OCI-LY7 (cell line): ENCODE measurements at regions not wholly inside any gene's neighbourhood (a gene's known extent, or its start where the extent isn't known, plus 50 kb on each side); places are given as distances from the start of the nearest gene placed in this dataset.

Experiments used
- BruUV-seq: library from RNA; stranded (reverse); fragments of 400-500 nt; replicated peaks from 2 replicates; lab custom pipeline; 2021; lab: Mats Ljungman, UMichigan
- CTCF ChIA-PET: fragments of 300-600 bp; sonication (Branson Sonifier 250); formaldehyde crosslinking; loops from one replicate; lab custom pipeline; 2022; ENCODE audit warnings: antibody characterized with exemption; ENCODE audit not compliant: unreplicated experiment; lab: Charles Lee
- POLR2A ChIA-PET: fragments of 300-600 bp; sonication (Branson Sonifier 250); formaldehyde crosslinking; loops from one replicate; lab custom pipeline; 2022; ENCODE audit warnings: antibody characterized with exemption; lab: Charles Lee
- DNase-seq: peaks from one replicate; pipeline ENCODE4 v3.0.0-alpha.2; 2015; ENCODE audit warnings: low spot score
- H2AFZ ChIP-seq: fragments of 200-600 bp; sonication (generic), shearing (Covaris generic); 2 replicates; pipeline ENCODE4 v1.6.1; 2014; ENCODE audit warnings: mild to moderate bottlenecking, antibody characterized with exemption, low read length, moderate library complexity
- H3K27ac ChIP-seq: fragments of 200-600 bp; sonication (generic); 2 replicates; pipeline ENCODE4 v1.5.1; 2014; ENCODE audit warnings: mixed run types, low read depth, mild to moderate bottlenecking, moderate library complexity, low read length, inconsistent platforms; ENCODE audit not compliant: poor library complexity, severe bottlenecking
- H3K36me3 ChIP-seq: fragments of 200-600 bp; sonication (generic); 2 replicates; pipeline ENCODE4 v1.6.1; 2014; ENCODE audit warnings: mild to moderate bottlenecking, antibody characterized with exemption, low read length, moderate library complexity, mixed read lengths; ENCODE audit not compliant: insufficient read depth
- H3K4me1 ChIP-seq: fragments of 200-600 bp; sonication (generic); 2 replicates; pipeline ENCODE4 v1.5.1; 2014; ENCODE audit warnings: mild to moderate bottlenecking, low read length; ENCODE audit not compliant: insufficient read depth, poor library complexity, severe bottlenecking
- H3K4me2 ChIP-seq: fragments of 200-600 bp; sonication (generic); 2 replicates; pipeline ENCODE4 v1.6.1; 2014; ENCODE audit warnings: mild to moderate bottlenecking, low read length
- H3K4me3 ChIP-seq: fragments of 200-600 bp; sonication (generic); 2 replicates; pipeline ENCODE4 v1.5.1; 2014; ENCODE audit warnings: mild to moderate bottlenecking, low read depth, low read length; ENCODE audit not compliant: poor library complexity, severe bottlenecking
- H3K79me2 ChIP-seq: fragments of 200-600 bp; sonication (generic); 2 replicates; pipeline ENCODE4 v1.6.1; 2016; ENCODE audit warnings: low read depth, mild to moderate bottlenecking, low read length, moderate library complexity, mixed read lengths; ENCODE audit not compliant: insufficient read depth
- H3K9me2 ChIP-seq: fragments of 200-600 bp; sonication (generic); 2 replicates; pipeline ENCODE4 v1.6.1; 2016; ENCODE audit warnings: mild to moderate bottlenecking, low read length, mixed read lengths; ENCODE audit not compliant: insufficient read depth
- H3K9me3 ChIP-seq: fragments of 200-600 bp; sonication (generic); 2 replicates; pipeline ENCODE4 v1.6.1; 2014; ENCODE audit warnings: mild to moderate bottlenecking, mixed run types, low read length, mixed read lengths
- H4K20me1 ChIP-seq: fragments of 200-600 bp; sonication (generic); 2 replicates; pipeline ENCODE4 v1.6.1; 2014; ENCODE audit warnings: mild to moderate bottlenecking, antibody characterized with exemption, low read length, moderate library complexity, mixed read lengths; ENCODE audit not compliant: insufficient read depth
- EZH2phosphoT487 ChIP-seq: fragments of 200-600 bp; sonication (generic); IDR thresholded peaks from 2 replicates; pipeline ENCODE4 v1.6.1; 2018; ENCODE audit warnings: low read depth, borderline replicate concordance, mild to moderate bottlenecking, mixed run types, antibody characterized with exemption, low read length, moderate library complexity, mixed read lengths
- intact Hi-C: fragments of 100-400 bp; cut with micrococcal nuclease; formaldehyde crosslinking; loops from one replicate; pipeline ENCODE4 v1.10.0; 2022; ENCODE audit not compliant: unreplicated experiment
- TF ChIP-seq, protein P1 (sequence below): fragments of 200-600 bp; sonication (generic); conservative IDR thresholded peaks from 2 replicates; pipeline ENCODE4 v1.5.1; 2014; ENCODE audit warnings: mild to moderate bottlenecking, antibody characterized with exemption, low read length, moderate library complexity, mixed read lengths

GRCh38 chr12:47378907-47379306 is 299.1 kb upstream of the AMIGO2 start:
- H2AFZ ChIP-seq: no peak overlapping the region
- no peaks in the 10 kb centered on the region for H3K9me3 ChIP-seq
- no peaks in the 10 kb centered on the region for H3K36me3 ChIP-seq
- H3K4me1 ChIP-seq: peaks cover 6% of the 10 kb centered on the region
- POLR2A ChIA-PET: interaction anchor here (0.6 kb wide), 1 partner anchor 19 kb away, joined by 3 read pairs; no protein-coding TSS in a partner anchor
- BruUV-seq: no TSS peak
- H3K9me2 ChIP-seq: no peaks in the 10 kb centered on the region
- intact Hi-C loops: no loop called here
- H3K27ac ChIP-seq: no peak overlapping the region
- TF ChIP-seq, protein P1, sequence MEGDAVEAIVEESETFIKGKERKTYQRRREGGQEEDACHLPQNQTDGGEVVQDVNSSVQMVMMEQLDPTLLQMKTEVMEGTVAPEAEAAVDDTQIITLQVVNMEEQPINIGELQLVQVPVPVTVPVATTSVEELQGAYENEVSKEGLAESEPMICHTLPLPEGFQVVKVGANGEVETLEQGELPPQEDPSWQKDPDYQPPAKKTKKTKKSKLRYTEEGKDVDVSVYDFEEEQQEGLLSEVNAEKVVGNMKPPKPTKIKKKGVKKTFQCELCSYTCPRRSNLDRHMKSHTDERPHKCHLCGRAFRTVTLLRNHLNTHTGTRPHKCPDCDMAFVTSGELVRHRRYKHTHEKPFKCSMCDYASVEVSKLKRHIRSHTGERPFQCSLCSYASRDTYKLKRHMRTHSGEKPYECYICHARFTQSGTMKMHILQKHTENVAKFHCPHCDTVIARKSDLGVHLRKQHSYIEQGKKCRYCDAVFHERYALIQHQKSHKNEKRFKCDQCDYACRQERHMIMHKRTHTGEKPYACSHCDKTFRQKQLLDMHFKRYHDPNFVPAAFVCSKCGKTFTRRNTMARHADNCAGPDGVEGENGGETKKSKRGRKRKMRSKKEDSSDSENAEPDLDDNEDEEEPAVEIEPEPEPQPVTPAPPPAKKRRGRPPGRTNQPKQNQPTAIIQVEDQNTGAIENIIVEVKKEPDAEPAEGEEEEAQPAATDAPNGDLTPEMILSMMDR: no peak
- no peak for TF ChIP-seq EZH2phosphoT487
- no peaks in the 10 kb centered on the region for H4K20me1 ChIP-seq
- H3K79me2 ChIP-seq: no peaks in the 10 kb centered on the region
- no peak for DNase-seq
- no peak overlapping the region for H3K4me2 ChIP-seq
- H3K4me3 ChIP-seq: no peak overlapping the region
- CTCF ChIA-PET: no interaction called here

- intact Hi-C loops: no loop called here
- Histone ChIP-seq H3K4me2 (no peak overlapping the region), H4K20me1 (no peaks in the 10 kb centered on the region), H3K36me3 (no peaks in the 10 kb centered on the region), H2AFZ (no peak overlapping the region), H3K9me2 (no peaks in the 10 kb centered on the region), H3K27ac (no peak overlapping the region), H3K4me3 (no peak overlapping the region), H3K4me1 (peaks cover 6% of the 10 kb centered on the region), H3K9me3 (no peaks in the 10 kb centered on the region), H3K79me2 (no peaks in the 10 kb centered on the region)
- ChIA-PET POLR2A (no interaction called here), CTCF (no interaction called here)
- TF ChIP-seq EZH2phosphoT487: no peak
- TF ChIP-seq, protein P1: no peak
- DNase-seq: no peak
- BruUV-seq: no TSS peak
Measured at GRCh38 chr12:47378222-47378582, 298.4 kb upstream of the AMIGO2 start.

DNA sequence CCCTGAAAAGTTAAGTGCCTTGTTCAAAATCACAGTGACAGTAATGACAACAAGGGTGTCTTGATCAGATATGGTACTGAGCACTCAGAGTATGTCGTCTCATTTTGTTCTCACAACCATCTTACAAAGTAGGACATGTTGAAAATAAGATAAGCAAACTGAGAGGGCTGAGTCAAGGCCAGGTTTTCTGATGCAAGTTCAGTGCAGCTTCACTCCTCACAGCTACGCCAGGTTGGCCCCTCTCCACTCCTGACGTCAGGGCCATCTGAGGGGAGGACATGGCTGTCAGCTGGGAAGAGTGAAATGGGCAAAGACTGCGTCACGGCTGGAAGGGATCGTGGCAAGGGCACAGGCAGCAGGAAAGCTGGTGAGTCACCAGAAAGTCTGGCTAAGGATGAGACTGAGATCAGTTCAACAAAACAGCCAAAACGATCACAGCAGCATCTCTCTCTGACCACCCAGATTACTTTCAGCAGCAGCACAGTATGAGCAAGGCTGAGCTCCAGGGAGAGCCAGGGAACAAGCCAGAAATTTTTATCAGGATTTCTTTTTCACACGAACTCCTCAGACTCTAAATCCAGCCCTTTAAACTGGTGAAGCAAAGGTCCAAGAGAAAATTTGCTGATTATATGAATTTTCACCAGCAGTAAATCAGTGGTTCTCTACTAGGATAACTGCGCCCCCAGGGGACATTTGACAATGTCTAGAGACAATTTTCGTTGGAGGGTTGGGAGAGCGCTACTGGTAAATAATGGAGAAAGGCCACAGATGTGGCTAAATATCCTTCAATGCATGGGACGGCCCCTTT is 297.9 kb upstream of the AMIGO2 start:
- H3K9me2 ChIP-seq: no peaks in the 10 kb centered on the region
- no peaks in the 10 kb centered on the region for H3K36me3 ChIP-seq
- no peaks in the 10 kb centered on the region for H3K9me3 ChIP-seq
- H3K27ac ChIP-seq: no peak overlapping the region
- ChIA-PET CTCF (no interaction called here), POLR2A (no interaction called here)
- no peaks in the 10 kb centered on the region for H4K20me1 ChIP-seq
- no peak overlapping the region for H3K4me2 ChIP-seq
- intact Hi-C loops: no loop called here
- no peak overlapping the region for H2AFZ ChIP-seq
- H3K4me1 ChIP-seq: peaks cover 1% of the 10 kb centered on the region
- TF ChIP-seq, protein P1: no peak
- no peak for TF ChIP-seq EZH2phosphoT487
- no peak overlapping the region for H3K4me3 ChIP-seq
- DNase-seq: no peak
- H3K79me2 ChIP-seq: no peaks in the 10 kb centered on the region
- BruUV-seq: no TSS peak
